ENCODE measurements at regions not wholly inside any gene's neighbourhood (a gene's known extent, or its start where the extent isn't known, plus 50 kb on each side); places are given as distances from the start of the nearest gene placed in this dataset.

DNA sequence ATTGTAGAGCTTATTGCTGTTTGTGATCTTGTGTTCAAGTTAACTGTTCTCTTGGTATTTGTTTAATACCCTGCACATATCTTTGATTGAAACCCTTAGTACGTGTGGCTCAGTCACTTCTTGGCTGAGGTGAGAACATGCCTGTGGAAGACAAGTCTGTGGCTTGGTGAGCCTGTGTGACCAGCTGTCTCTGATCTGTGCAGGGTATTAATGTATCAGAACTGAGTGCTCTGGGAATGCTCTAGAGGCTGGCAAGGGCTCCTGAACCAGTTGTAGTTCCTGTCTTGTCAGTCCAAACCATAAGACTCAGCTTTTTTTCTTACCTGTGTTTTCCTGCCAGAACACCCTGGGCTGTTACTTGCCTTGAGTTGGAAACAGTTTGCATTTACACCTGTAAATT is 52.4 kb upstream of the EPHA4 start:
- ATAC-seq (no peak), DNase-seq (no peak)
- H3K4me1 ChIP-seq (ENCODE audit: low read depth): no peaks in the 10 kb centered on the region
- no peak overlapping the region for H3K4me3 ChIP-seq
- intact Hi-C loops (cut with DNase I, micrococcal nuclease): no loop called here
- TF ChIP-seq, protein P1, sequence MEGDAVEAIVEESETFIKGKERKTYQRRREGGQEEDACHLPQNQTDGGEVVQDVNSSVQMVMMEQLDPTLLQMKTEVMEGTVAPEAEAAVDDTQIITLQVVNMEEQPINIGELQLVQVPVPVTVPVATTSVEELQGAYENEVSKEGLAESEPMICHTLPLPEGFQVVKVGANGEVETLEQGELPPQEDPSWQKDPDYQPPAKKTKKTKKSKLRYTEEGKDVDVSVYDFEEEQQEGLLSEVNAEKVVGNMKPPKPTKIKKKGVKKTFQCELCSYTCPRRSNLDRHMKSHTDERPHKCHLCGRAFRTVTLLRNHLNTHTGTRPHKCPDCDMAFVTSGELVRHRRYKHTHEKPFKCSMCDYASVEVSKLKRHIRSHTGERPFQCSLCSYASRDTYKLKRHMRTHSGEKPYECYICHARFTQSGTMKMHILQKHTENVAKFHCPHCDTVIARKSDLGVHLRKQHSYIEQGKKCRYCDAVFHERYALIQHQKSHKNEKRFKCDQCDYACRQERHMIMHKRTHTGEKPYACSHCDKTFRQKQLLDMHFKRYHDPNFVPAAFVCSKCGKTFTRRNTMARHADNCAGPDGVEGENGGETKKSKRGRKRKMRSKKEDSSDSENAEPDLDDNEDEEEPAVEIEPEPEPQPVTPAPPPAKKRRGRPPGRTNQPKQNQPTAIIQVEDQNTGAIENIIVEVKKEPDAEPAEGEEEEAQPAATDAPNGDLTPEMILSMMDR (IDR thresholded peaks at IDR 0.05): no peak
- no peaks in the 10 kb centered on the region for H3K36me3 ChIP-seq (ENCODE audit: low read depth)
- H3K9me3 ChIP-seq: no peaks in the 10 kb centered on the region

Measured in mucosa of descending colon (tissue), 3 donors.